IMR-90 (cell line): ENCODE measurements at regions not wholly inside any gene's neighbourhood (a gene's known extent, or its start where the extent isn't known, plus 50 kb on each side); places are given as distances from the start of the nearest gene placed in this dataset.

ENCODE experiments used
- ATAC-seq: fragments of 200-7000 bp; cut with Tn5 transposase; 2 replicates; pipeline ENCODE4 v1.9.1; 2020; ENCODE audit warnings: low read depth, mild to moderate bottlenecking, moderate library complexity
- BruUV-seq: library from RNA; stranded (reverse); fragments of 400-500 nt; replicated peaks from 2 replicates; lab custom pipeline; 2021; lab: Mats Ljungman, UMichigan
- CTCF ChIA-PET: fragments of 300-600 bp; formaldehyde crosslinking; extraction: SDS; loops from one replicate; lab custom pipeline; 2021; ENCODE audit warnings: antibody characterized with exemption; lab: Yijun Ruan, JAX
- POLR2A ChIA-PET: fragments of 300-600 bp; sonication (Branson Sonifier 250); formaldehyde crosslinking; loops from one replicate; lab custom pipeline; 2022; ENCODE audit warnings: antibody characterized with exemption; ENCODE audit not compliant: unreplicated experiment; lab: Charles Lee
- DNase-seq: peaks from one replicate; pipeline ENCODE4 v3.0.0; 2013
- H2AFZ ChIP-seq: replicated peaks from 2 replicates; pipeline ENCODE3; 2013; ENCODE audit warnings: low read length, mild to moderate bottlenecking; ENCODE audit not compliant: poor library complexity
- H2AK5ac ChIP-seq: 2 replicates; pipeline ENCODE4 v1.6.1; 2013; ENCODE audit warnings: low read depth, low read length, inconsistent platforms
- H2AK9ac ChIP-seq: replicated peaks from 2 replicates; pipeline ENCODE3; 2013; ENCODE audit warnings: mild to moderate bottlenecking, low read depth, low read length, moderate library complexity; ENCODE audit not compliant: poor library complexity
- H2BK120ac ChIP-seq: 2 replicates; pipeline ENCODE4 v1.6.1; 2013; ENCODE audit warnings: low read depth, low read length, inconsistent platforms
- H2BK15ac ChIP-seq: 3 replicates; pipeline ENCODE4 v1.6.1; 2013; ENCODE audit warnings: low read depth, low read length, inconsistent platforms
- H2BK20ac ChIP-seq: 2 replicates; pipeline ENCODE4 v1.6.1; 2013; ENCODE audit warnings: low read depth, mild to moderate bottlenecking, inconsistent platforms, low read length, moderate library complexity
- H2BK5ac ChIP-seq: 2 replicates; pipeline ENCODE4 v1.6.1; 2013; ENCODE audit warnings: mild to moderate bottlenecking, low read depth, low read length, inconsistent platforms; ENCODE audit not compliant: poor library complexity, severe bottlenecking
- H3K14ac ChIP-seq: replicated peaks from 2 replicates; pipeline ENCODE4 v1.6.1; 2013; ENCODE audit warnings: low read depth, low read length, inconsistent platforms
- H3K18ac ChIP-seq: 2 replicates; pipeline ENCODE4 v1.6.1; 2013; ENCODE audit warnings: low read depth, low read length, control low read depth
- H3K23ac ChIP-seq: 2 replicates; pipeline ENCODE4 v1.6.1; 2013; ENCODE audit warnings: low read depth, low read length, inconsistent platforms
- H3K27ac ChIP-seq: 2 replicates; pipeline ENCODE4 v1.5.1; 2013; ENCODE audit warnings: mild to moderate bottlenecking, control low read depth, low read length; ENCODE audit not compliant: insufficient read depth
- H3K27me3 ChIP-seq: 2 replicates; pipeline ENCODE4 v1.6.1; 2013; ENCODE audit warnings: low read length; ENCODE audit not compliant: control insufficient read depth, insufficient read depth
- H3K36me3 ChIP-seq: 2 replicates; pipeline ENCODE4 v1.6.1; 2013; ENCODE audit warnings: low read length, mixed read lengths; ENCODE audit not compliant: control insufficient read depth, insufficient read depth
- H3K4ac ChIP-seq: 2 replicates; pipeline ENCODE4 v1.6.1; 2013; ENCODE audit warnings: low read depth, low read length, inconsistent platforms
- H3K4me1 ChIP-seq: 2 replicates; pipeline ENCODE4 v1.6.1; 2013; ENCODE audit warnings: low read length, mixed read lengths; ENCODE audit not compliant: control insufficient read depth, insufficient read depth
- H3K4me2 ChIP-seq: 2 replicates; pipeline ENCODE4 v1.6.1; 2013; ENCODE audit warnings: low read depth, mild to moderate bottlenecking, control low read depth, low read length, moderate library complexity
- H3K4me3 ChIP-seq: 2 replicates; pipeline ENCODE4 v1.5.1; 2013; ENCODE audit warnings: low read depth, mild to moderate bottlenecking, control low read depth, low read length, moderate library complexity; ENCODE audit not compliant: insufficient read depth
- H3K56ac ChIP-seq: 2 replicates; pipeline ENCODE4 v1.6.1; 2013; ENCODE audit warnings: low read length, inconsistent platforms; ENCODE audit not compliant: insufficient read depth; ENCODE audit errors: extremely low read depth
- H3K79me1 ChIP-seq, 2 experiments: 2 replicates each; pipeline ENCODE4 v1.6.1; 2013; ENCODE audit warnings: low read length in 2 of 2, inconsistent platforms in 1 of 2, low read depth in 1 of 2
- H3K9ac ChIP-seq: 2 replicates; pipeline ENCODE4 v1.6.1; 2013; ENCODE audit warnings: low read depth, low read length, control low read depth
- H3K9me1 ChIP-seq: 2 replicates; pipeline ENCODE4 v1.6.1; 2013; ENCODE audit warnings: low read length, inconsistent platforms; ENCODE audit not compliant: insufficient read depth
- H3K9me3 ChIP-seq: 2 replicates; pipeline ENCODE4 v1.6.1; 2013; ENCODE audit warnings: low read length; ENCODE audit not compliant: control insufficient read depth, insufficient read depth
- H4K20me1 ChIP-seq: 2 replicates; pipeline ENCODE4 v1.6.1; 2013; ENCODE audit warnings: low read length, inconsistent platforms; ENCODE audit not compliant: insufficient read depth
- H4K5ac ChIP-seq: 2 replicates; pipeline ENCODE4 v1.6.1; 2013; ENCODE audit warnings: mild to moderate bottlenecking, low read depth, low read length, control low read depth
- H4K8ac ChIP-seq, 2 experiments: 2 replicates each; pipeline ENCODE4 v1.6.1; 2013; ENCODE audit warnings: low read depth in 2 of 2, low read length in 2 of 2, control low read depth in 1 of 2, inconsistent platforms in 1 of 2
- H4K91ac ChIP-seq: 2 replicates; pipeline ENCODE4 v1.6.1; 2013; ENCODE audit warnings: low read depth, low read length, inconsistent platforms; ENCODE audit not compliant: insufficient read depth
- BHLHE40 ChIP-seq: fragments of 150-350 bp; IDR thresholded peaks from 2 replicates; pipeline ENCODE4 v1.6.1; 2016; ENCODE audit warnings: mild to moderate bottlenecking, low read depth, low read length
- CEBPB ChIP-seq: IDR thresholded peaks from 2 replicates; pipeline ENCODE4 v1.6.1; 2012; ENCODE audit warnings: low read depth, low read length, improper control_type of control experiment
- CHD1 ChIP-seq: IDR thresholded peaks from 2 replicates; pipeline ENCODE4 v1.6.1; 2012; ENCODE audit warnings: low read depth, low read length, improper control_type of control experiment
- FOS ChIP-seq: fragments of 150-350 bp; IDR thresholded peaks from 2 replicates; pipeline ENCODE4 v1.6.1; 2016; ENCODE audit warnings: low read depth, low read length
- MAFK ChIP-seq: IDR thresholded peaks from 2 replicates; pipeline ENCODE4 v1.6.1; 2012; ENCODE audit warnings: low read depth, low read length, improper control_type of control experiment
- MAZ ChIP-seq: IDR thresholded peaks from 2 replicates; pipeline ENCODE4 v1.6.1; 2012; ENCODE audit warnings: low read depth, mild to moderate bottlenecking, low read length, improper control_type of control experiment, moderate library complexity, borderline replicate concordance
- MXI1 ChIP-seq: IDR thresholded peaks from 2 replicates; pipeline ENCODE4 v1.6.1; 2012; ENCODE audit warnings: low read depth, mild to moderate bottlenecking, low read length, moderate library complexity, borderline replicate concordance
- NFE2L2 ChIP-seq: fragments of 150-350 bp; IDR thresholded peaks from 2 replicates; pipeline ENCODE4 v1.6.1; 2016; ENCODE audit warnings: low read depth, mild to moderate bottlenecking, low read length
- POLR2A ChIP-seq: IDR thresholded peaks from 2 replicates; pipeline ENCODE4 v1.6.1; 2012; ENCODE audit warnings: mild to moderate bottlenecking, low read depth, low read length
- RAD21 ChIP-seq: IDR thresholded peaks from 2 replicates; pipeline ENCODE4 v1.6.1; 2012; ENCODE audit warnings: low read length, improper control_type of control experiment
- RCOR1 ChIP-seq: IDR thresholded peaks from 2 replicates; pipeline ENCODE4 v1.6.1; 2012; ENCODE audit warnings: mild to moderate bottlenecking, low read length, improper control_type of control experiment; ENCODE audit not compliant: insufficient replicate concordance
- RFX5 ChIP-seq: IDR thresholded peaks from 2 replicates; pipeline ENCODE4 v1.8.0; 2012; ENCODE audit warnings: low read depth, mild to moderate bottlenecking, low read length, moderate library complexity
- SMC3 ChIP-seq: fragments of 150-350 bp; IDR thresholded peaks from 2 replicates; pipeline ENCODE4 v1.6.1; 2016; ENCODE audit warnings: low read depth, mild to moderate bottlenecking, antibody characterized with exemption, low read length, moderate library complexity
- WGBS, 2 experiments: methylation state at CpG; one replicate each; pipeline versions ENCODE4 v1.1.5 to v1.1.7; 2013; ENCODE audit warnings: missing lambda C conversion rate in 2 of 2; ENCODE audit not compliant: insufficient read length in 1 of 2; ENCODE audit errors: extremely low coverage in 2 of 2; 5-methylcytosine and 5-hydroxymethylcytosine counted together
- dilution Hi-C: fragments of 300-500 bp; cut with HindIII; formaldehyde crosslinking; loops from one replicate; pipeline ENCODE4 v1.14.3; 2018; ENCODE audit warnings: low sequenced_read_pairs; ENCODE audit not compliant: unreplicated experiment
- in situ Hi-C: fragments of 300-500 bp; cut with MboI; formaldehyde crosslinking; loops from 3 replicates; pipeline ENCODE4 v1.14.3; 2019; ENCODE audit warnings: low sequenced_read_pairs, inconsistent platforms, mixed read lengths
- intact Hi-C: fragments of 100-400 bp; cut with micrococcal nuclease; formaldehyde crosslinking; loops from 2 replicates; pipeline ENCODE4 v1.10.0; 2022
- TF ChIP-seq, protein P1 (sequence below): conservative IDR thresholded peaks from 2 replicates; pipeline ENCODE4 v1.5.1; 2012; ENCODE audit warnings: mild to moderate bottlenecking, low read depth, low read length, improper control_type of control experiment
- TF ChIP-seq, protein P2 (sequence below): fragments of 150-350 bp; IDR thresholded peaks from 2 replicates; pipeline ENCODE4 v1.6.1; 2017; ENCODE audit warnings: mild to moderate bottlenecking, antibody characterized with exemption, low read length, low read depth
- TF ChIP-seq, protein P3 (sequence below): fragments of 150-350 bp; IDR thresholded peaks from 2 replicates; pipeline ENCODE4 v1.6.1; 2016; ENCODE audit warnings: low read depth, mild to moderate bottlenecking, low read length, moderate library complexity, borderline replicate concordance

DNA sequence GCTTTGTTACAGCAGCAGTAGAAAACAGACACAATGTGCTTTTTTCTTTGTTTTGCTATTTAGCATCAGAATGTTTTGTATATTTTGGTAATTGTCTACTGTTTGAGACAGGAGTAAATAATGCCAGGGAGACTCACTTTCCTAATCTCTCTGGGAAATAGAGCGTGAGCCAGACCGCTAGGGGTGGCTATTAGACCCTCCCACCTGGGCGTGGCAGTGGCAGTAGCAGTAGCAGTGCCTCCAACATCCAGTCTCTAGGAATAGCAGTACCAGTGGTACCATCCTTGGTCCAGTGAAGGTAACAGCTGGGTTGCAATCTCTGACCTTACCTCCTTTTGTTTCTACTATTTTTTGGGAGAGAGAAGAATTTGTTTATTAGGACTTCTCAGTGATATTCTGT is 165.7 kb upstream of the MAGI2 start:
- H3K36me3 ChIP-seq = no peaks in the 10 kb centered on the region
- no peak overlapping the region for H2BK15ac ChIP-seq
- no peak overlapping the region for H2AK9ac ChIP-seq
- DNase-seq (no peak), ATAC-seq (no peak)
- TF ChIP-seq CEBPB = no peak
- no peak for TF ChIP-seq POLR2A
- TF ChIP-seq BHLHE40 = no peak
- TF ChIP-seq SMC3 = no peak
- no peak for TF ChIP-seq CHD1
- TF ChIP-seq, protein P1, sequence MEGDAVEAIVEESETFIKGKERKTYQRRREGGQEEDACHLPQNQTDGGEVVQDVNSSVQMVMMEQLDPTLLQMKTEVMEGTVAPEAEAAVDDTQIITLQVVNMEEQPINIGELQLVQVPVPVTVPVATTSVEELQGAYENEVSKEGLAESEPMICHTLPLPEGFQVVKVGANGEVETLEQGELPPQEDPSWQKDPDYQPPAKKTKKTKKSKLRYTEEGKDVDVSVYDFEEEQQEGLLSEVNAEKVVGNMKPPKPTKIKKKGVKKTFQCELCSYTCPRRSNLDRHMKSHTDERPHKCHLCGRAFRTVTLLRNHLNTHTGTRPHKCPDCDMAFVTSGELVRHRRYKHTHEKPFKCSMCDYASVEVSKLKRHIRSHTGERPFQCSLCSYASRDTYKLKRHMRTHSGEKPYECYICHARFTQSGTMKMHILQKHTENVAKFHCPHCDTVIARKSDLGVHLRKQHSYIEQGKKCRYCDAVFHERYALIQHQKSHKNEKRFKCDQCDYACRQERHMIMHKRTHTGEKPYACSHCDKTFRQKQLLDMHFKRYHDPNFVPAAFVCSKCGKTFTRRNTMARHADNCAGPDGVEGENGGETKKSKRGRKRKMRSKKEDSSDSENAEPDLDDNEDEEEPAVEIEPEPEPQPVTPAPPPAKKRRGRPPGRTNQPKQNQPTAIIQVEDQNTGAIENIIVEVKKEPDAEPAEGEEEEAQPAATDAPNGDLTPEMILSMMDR = no peak
- TF ChIP-seq RCOR1 = no peak
- TF ChIP-seq, protein P2, sequence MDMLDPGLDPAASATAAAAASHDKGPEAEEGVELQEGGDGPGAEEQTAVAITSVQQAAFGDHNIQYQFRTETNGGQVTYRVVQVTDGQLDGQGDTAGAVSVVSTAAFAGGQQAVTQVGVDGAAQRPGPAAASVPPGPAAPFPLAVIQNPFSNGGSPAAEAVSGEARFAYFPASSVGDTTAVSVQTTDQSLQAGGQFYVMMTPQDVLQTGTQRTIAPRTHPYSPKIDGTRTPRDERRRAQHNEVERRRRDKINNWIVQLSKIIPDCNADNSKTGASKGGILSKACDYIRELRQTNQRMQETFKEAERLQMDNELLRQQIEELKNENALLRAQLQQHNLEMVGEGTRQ = no peak
- no peak for TF ChIP-seq MXI1
- no peak for TF ChIP-seq NFE2L2
- TF ChIP-seq RFX5 = no peak
- TF ChIP-seq RAD21 = no peak
- TF ChIP-seq MAFK = no peak
- TF ChIP-seq MAZ = no peak
- TF ChIP-seq FOS = no peak
- TF ChIP-seq, protein P3, sequence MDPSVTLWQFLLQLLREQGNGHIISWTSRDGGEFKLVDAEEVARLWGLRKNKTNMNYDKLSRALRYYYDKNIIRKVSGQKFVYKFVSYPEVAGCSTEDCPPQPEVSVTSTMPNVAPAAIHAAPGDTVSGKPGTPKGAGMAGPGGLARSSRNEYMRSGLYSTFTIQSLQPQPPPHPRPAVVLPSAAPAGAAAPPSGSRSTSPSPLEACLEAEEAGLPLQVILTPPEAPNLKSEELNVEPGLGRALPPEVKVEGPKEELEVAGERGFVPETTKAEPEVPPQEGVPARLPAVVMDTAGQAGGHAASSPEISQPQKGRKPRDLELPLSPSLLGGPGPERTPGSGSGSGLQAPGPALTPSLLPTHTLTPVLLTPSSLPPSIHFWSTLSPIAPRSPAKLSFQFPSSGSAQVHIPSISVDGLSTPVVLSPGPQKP = no peak
- H4K5ac ChIP-seq = no peak overlapping the region
- no peak overlapping the region for H3K4ac ChIP-seq
- H4K8ac ChIP-seq = no peak overlapping the region
- no peak overlapping the region for H3K4me3 ChIP-seq
- H3K23ac ChIP-seq = no peak overlapping the region
- H3K9ac ChIP-seq = no peak overlapping the region
- H3K56ac ChIP-seq = no peak overlapping the region
- no peaks in the 10 kb centered on the region for H3K27me3 ChIP-seq
- intact Hi-C loops = no loop called here
- no peak overlapping the region for H3K18ac ChIP-seq
- no peaks in the 10 kb centered on the region for H3K9me1 ChIP-seq
- H2BK120ac ChIP-seq = no peak overlapping the region
- H2AK5ac ChIP-seq = no peak overlapping the region
- in situ Hi-C loops = no loop called here
- POLR2A ChIA-PET = no interaction called here
- H3K27ac ChIP-seq = no peak overlapping the region
- H3K4me2 ChIP-seq = no peak overlapping the region
- dilution Hi-C loops = no loop called here
- H2AFZ ChIP-seq = no peak overlapping the region
- no peaks in the 10 kb centered on the region for H3K9me3 ChIP-seq
- no peaks in the 10 kb centered on the region for H3K4me1 ChIP-seq
- no peak overlapping the region for H4K91ac ChIP-seq
- no peaks in the 10 kb centered on the region for H3K79me1 ChIP-seq
- BruUV-seq = no TSS peak
- CTCF ChIA-PET = no interaction called here
- no CpG with 5 or more reads among the region's 3 CpGs for WGBS, 2 experiments
- H3K14ac ChIP-seq = no peak overlapping the region
- H2BK20ac ChIP-seq = no peak overlapping the region
- no peak overlapping the region for H2BK5ac ChIP-seq
- no peaks in the 10 kb centered on the region for H4K20me1 ChIP-seq
